Upper lobe of right lung (tissue), 1 donor: ENCODE measurements at regions not wholly inside any gene's neighbourhood (a gene's known extent, or its start where the extent isn't known, plus 50 kb on each side); places are given as distances from the start of the nearest gene placed in this dataset.

Source experiments
- ATAC-seq: fragments of 200-7000 bp; cut with Tn5 transposase; one replicate; pipeline ENCODE4 v1.9.1; 2020; ENCODE audit warnings: mild to moderate bottlenecking, moderate library complexity
- DNase-seq: peaks from one replicate; pipeline ENCODE4 v3.0.0-alpha.2; 2020
- H3K27ac ChIP-seq: fragments of 200-600 bp; one replicate; pipeline ENCODE4 v1.8.0; 2022
- H3K27me3 ChIP-seq: fragments of 200-600 bp; one replicate; pipeline ENCODE4 v1.8.0; 2022; ENCODE audit warnings: mild to moderate bottlenecking
- H3K36me3 ChIP-seq: fragments of 200-600 bp; one replicate; pipeline ENCODE4 v1.8.0; 2022
- H3K4me1 ChIP-seq: fragments of 200-600 bp; one replicate; pipeline ENCODE4 v1.8.0; 2022
- H3K4me3 ChIP-seq: fragments of 200-600 bp; one replicate; pipeline ENCODE4 v1.8.0; 2022; ENCODE audit warnings: mild to moderate bottlenecking
- H3K9me3 ChIP-seq: fragments of 200-600 bp; one replicate; pipeline ENCODE4 v1.8.0; 2022
- CTCF ChIP-seq: fragments of 200-600 bp; IDR thresholded peaks from one replicate; pipeline ENCODE4 v1.8.0; 2022; ENCODE audit warnings: antibody characterized with exemption
- intact Hi-C: fragments of 100-400 bp; cut with DNase I; formaldehyde crosslinking; loops from one replicate; pipeline ENCODE4 v1.11.0; 2022
- donor health status: DM: no; HTN: yes; CAD: no; lungs with severe emphysema.

- ATAC-seq: no peak
- no peak for DNase-seq
- intact Hi-C loops: no loop called here
- no peak for TF ChIP-seq CTCF
- Histone ChIP-seq H3K27ac (peak overlapping the region; percentile 40), H3K36me3 (no peaks in the 10 kb centered on the region), H3K4me1 (peaks cover 13% of the 10 kb centered on the region), H3K4me3 (no peak overlapping the region), H3K27me3 (no peaks in the 10 kb centered on the region), H3K9me3 (no peaks in the 10 kb centered on the region)
These were observed 686.9 kb upstream of the CITED2 start for GRCh38 chr6:140061110-140062042.

GRCh38 chr6:140059947-140060346, 685.5 kb upstream of the CITED2 start:
- intact Hi-C loops: no loop called here
- Histone ChIP-seq H3K4me1 (peaks cover 13% of the 10 kb centered on the region), H3K27ac (no peak overlapping the region), H3K36me3 (no peaks in the 10 kb centered on the region), H3K27me3 (no peaks in the 10 kb centered on the region), H3K9me3 (no peaks in the 10 kb centered on the region), H3K4me3 (no peak overlapping the region)
- ATAC-seq (no peak), DNase-seq (no peak)
- TF ChIP-seq CTCF: no peak

- TF ChIP-seq CTCF: no peak
- no peaks in the 10 kb centered on the region for H3K36me3 ChIP-seq
- no peak overlapping the region for H3K27ac ChIP-seq
- ATAC-seq: no peak
- DNase-seq: no peak
- peaks cover 12% of the 10 kb centered on the region for H3K4me1 ChIP-seq
- intact Hi-C loops: no loop called here
- H3K4me3 ChIP-seq: no peak overlapping the region
- no peaks in the 10 kb centered on the region for H3K27me3 ChIP-seq
- H3K9me3 ChIP-seq: no peaks in the 10 kb centered on the region
These were observed 684.4 kb upstream of the CITED2 start for GRCh38 chr6:140058863-140059262.

DNA sequence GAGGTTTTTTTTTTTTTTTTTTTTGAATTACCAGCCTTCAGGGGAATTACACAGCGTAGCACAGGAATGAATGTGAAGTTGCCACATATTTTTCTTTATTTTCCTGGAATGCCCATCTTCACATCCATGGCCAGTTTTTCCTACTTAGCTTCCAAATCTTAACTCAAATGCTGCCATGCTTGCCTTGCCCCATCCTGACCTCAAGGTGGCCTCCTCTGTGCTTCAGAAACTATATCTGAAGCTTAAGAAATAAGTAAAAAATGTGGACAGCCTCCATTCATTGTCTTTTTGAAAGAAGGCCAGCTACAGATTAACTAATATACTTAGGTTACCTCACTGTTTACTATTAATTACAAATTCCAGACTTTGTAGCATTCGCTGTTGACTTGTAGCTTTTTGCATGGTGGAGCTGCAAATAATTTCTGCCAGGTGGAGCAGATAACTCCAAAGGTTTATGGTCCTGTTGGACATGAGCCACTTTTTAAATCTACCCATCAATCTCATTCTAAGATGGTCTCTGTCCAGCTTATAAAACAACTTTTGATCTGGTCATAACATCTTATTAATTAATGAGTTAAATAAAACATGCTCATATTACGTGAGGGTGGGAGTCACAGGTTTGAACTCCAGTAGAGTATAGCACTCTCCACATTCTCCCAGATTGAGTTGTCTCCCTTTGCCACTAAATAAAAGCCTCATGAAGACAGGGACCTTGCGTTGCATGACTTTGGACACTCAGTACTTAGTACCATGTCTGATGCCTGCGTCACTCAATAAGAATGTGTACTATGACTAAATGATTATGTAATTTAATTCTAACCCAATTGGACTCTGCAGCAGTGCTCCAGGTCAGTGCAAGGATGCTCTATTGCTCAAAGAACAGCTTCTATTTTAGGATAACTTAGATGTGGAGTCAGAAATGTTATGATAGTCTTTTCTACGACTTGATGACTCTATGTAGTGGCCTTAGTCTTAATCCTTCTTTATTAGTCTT, 678.6 kb upstream of the CITED2 start:
- Histone ChIP-seq H3K4me1 (no peaks in the 10 kb centered on the region), H3K4me3 (no peak overlapping the region), H3K9me3 (no peaks in the 10 kb centered on the region), H3K27ac (no peak overlapping the region), H3K27me3 (no peaks in the 10 kb centered on the region), H3K36me3 (no peaks in the 10 kb centered on the region)
- no peak for DNase-seq
- intact Hi-C loops: no loop called here
- peak; percentile 30 for TF ChIP-seq CTCF
- ATAC-seq: no peak

DNA sequence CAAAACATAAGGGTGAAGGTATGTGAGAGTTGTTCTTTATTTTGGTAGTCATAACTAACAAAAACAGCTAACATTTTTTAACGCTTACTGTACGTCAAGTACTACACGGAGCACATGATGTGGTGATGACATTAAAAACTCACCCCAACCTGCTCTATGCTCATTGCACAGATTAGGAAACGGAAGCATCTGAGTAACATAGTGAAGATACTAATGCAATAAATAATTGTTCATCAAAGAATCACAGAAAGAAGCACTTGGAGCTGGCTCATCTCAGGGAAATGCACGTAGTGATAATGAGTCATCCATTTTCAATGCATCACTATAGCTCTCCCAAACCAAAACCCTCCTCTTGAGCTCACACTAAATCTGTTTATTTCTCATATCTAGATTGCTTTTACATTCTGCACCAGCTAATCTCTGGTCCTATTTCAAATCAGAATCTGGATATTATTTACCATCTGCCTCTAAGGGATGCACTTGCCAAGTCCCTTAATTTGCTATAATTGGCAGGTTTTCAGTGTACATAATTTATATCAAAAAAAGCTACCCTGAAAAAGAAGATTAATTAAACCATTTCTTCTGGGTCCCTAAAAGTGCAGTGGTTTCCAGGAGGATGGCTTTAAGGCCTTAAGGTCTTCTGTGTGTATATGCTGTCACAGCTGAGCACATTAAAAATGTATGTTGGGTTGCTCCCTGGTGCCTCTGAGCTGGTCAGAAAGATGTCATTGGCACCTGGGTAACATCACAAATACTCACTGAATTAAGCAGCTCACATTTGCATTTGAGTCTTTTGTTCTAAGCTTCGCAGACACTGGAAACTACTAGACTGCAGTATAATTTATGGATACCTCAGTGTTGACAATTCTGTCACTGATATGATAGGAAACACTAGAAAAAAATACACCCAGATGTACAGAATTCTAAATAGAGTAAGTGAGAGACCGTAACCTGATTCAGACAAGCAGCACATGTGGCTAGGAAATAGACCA, 677.4 kb upstream of the CITED2 start:
- Histone ChIP-seq H3K9me3 (no peaks in the 10 kb centered on the region), H3K4me1 (no peaks in the 10 kb centered on the region), H3K36me3 (no peaks in the 10 kb centered on the region), H3K4me3 (no peak overlapping the region), H3K27ac (no peak overlapping the region), H3K27me3 (no peaks in the 10 kb centered on the region)
- DNase-seq (no peak), ATAC-seq (no peak)
- TF ChIP-seq CTCF: no peak
- intact Hi-C loops: no loop called here
